ENCODE measurements at regions not wholly inside any gene's neighbourhood (a gene's known extent, or its start where the extent isn't known, plus 50 kb on each side); places are given as distances from the start of the nearest gene placed in this dataset.

DNA sequence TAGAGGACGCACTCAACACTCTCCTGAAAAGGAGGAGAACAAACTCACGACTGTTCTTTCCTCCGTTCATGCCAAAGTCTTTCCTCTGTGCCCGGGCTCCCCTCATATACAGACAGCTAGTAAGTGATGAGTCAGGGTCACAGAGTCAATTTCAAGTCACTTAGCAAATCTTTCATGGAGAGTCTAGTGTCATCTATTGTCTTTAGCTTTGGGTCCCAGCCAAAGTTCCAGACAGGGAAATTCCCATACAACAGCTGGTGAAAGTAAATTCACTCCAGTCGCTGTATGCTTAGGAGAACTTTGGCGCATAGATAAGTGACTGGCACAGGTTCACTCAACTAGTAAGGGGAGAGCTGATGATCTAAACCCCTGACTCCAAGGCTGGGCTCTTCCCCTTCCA lies 226.5 kb downstream of the MID1 start:
- DNase-seq, result no peak

DNA sequence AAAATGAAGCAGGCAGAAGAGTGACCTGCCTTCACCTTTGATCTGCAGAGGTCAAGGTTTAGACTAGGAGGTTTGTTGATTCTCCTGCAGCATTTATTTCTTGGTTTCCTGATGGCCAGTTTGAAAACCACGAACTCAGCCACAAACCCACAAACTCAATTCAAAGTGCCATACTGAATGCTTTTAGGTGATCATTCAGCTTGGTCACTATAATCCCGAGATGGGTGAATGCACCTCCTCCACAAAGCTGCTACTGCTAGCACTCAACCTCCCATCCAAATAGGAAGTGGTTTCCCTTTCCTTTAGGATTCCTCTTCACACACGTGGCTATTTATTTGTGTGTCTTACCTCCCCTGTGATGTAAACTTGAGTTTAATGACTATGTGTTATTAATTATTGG lies 225.2 kb downstream of the MID1 start:
- no peak for DNase-seq
